Activated CD4-positive, alpha-beta T cell treated with anti-CD3 and anti-CD28 coated beads, Interleukin-2, Interleukin-4, amounts not matched to agents 100 ng/mL and 50 ng/mL, durations not matched to agents 16 hours and 8 hours (primary cell): ENCODE measurements at regions not wholly inside any gene's neighbourhood (a gene's known extent, or its start where the extent isn't known, plus 50 kb on each side); places are given as distances from the start of the nearest gene placed in this dataset.
"Not testable (repeated sequence)": the region's sequence is repeated elsewhere in the genome, so short reads cannot be mapped to it uniquely, and the experiment has no call there.

Source experiments
- DNase-seq: peaks from one replicate; pipeline ENCODE4 v3.0.0-alpha.2; 2020; ENCODE audit warnings: low spot score

GRCh38 chr2:7683708-7684107, 766.5 kb downstream of the RNF144A start:
- no peak for DNase-seq

- no peak for DNase-seq
Measured at GRCh38 chr2:7685342-7686015, 768.3 kb downstream of the RNF144A start.

- no peak for DNase-seq
Measured at GRCh38 chr2:7686016-7686385, 768.8 kb downstream of the RNF144A start.

- DNase-seq, result peak; percentile 11
Measured at GRCh38 chr2:7691961-7692656, 774.9 kb downstream of the RNF144A start.

GRCh38 chr2:7692657-7693161, 775.5 kb downstream of the RNF144A start:
- DNase-seq, result peak; percentile 17

- DNase-seq, result no peak
Measured at GRCh38 chr2:7693246-7694075, 776.2 kb downstream of the RNF144A start.

GRCh38 chr2:7694076-7694985, 777.1 kb downstream of the RNF144A start:
- DNase-seq, result peak; percentile 81

GRCh38 chr2:7696556-7696955, 779.3 kb downstream of the RNF144A start:
- not testable (repeated sequence) for DNase-seq

GRCh38 chr2:7697052-7697451, 779.8 kb downstream of the RNF144A start:
- no peak for DNase-seq

- no peak for DNase-seq
Measured at GRCh38 chr2:7701791-7702190, 784.6 kb downstream of the RNF144A start.

- DNase-seq, result no peak
Measured at GRCh38 chr2:7703048-7703447, 785.8 kb downstream of the RNF144A start.

- DNase-seq, result no peak
Measured at GRCh38 chr2:7703543-7704144, 786.4 kb downstream of the RNF144A start.

- no peak for DNase-seq
Measured at GRCh38 chr2:7704296-7704865, 787.2 kb downstream of the RNF144A start.

GRCh38 chr2:7706791-7707190, 789.6 kb downstream of the RNF144A start:
- no peak for DNase-seq

- no peak for DNase-seq
Measured at GRCh38 chr2:7707723-7708122, 790.5 kb downstream of the RNF144A start.

GRCh38 chr2:7709907-7710306, 792.7 kb downstream of the RNF144A start:
- no peak for DNase-seq

- no peak for DNase-seq
Measured at GRCh38 chr2:7711167-7711566, 794.0 kb downstream of the RNF144A start.

GRCh38 chr2:7719876-7720275, 802.7 kb downstream of the RNF144A start:
- no peak for DNase-seq

GRCh38 chr2:7721413-7721995, 804.3 kb downstream of the RNF144A start:
- no peak for DNase-seq

- DNase-seq, result no peak
Measured at GRCh38 chr2:7722212-7722910, 805.1 kb downstream of the RNF144A start.
